ENCODE measurements at regions not wholly inside any gene's neighbourhood (a gene's known extent, or its start where the extent isn't known, plus 50 kb on each side); places are given as distances from the start of the nearest gene placed in this dataset.

DNA sequence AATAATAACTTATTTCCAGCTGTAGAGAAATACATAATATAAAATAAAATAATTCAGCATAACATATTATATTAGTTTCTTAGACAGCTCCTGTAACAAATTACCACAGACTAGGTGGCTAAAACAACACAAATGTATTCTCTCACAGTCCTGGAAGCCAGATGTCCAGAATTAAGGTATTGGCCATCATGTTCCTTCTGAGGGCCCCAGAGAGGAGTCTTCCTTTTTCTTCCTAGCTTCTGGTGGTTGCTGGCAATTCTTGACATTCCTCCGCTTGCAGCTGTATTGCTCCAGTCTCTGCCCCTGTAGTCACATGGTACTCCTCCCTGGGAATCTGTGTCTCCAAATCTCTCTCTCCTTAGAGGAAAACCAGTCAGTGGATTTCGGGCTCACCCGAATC, 146.8 kb downstream of the RBM43 start:
- TF ChIP-seq, protein P1, sequence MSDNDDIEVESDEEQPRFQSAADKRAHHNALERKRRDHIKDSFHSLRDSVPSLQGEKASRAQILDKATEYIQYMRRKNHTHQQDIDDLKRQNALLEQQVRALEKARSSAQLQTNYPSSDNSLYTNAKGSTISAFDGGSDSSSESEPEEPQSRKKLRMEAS (IDR thresholded peaks at IDR 0.05), result no peak
- TF ChIP-seq CREB1 (IDR thresholded peaks at IDR 0.05; ENCODE audit: low read depth), result no peak
- TF ChIP-seq, protein P2, sequence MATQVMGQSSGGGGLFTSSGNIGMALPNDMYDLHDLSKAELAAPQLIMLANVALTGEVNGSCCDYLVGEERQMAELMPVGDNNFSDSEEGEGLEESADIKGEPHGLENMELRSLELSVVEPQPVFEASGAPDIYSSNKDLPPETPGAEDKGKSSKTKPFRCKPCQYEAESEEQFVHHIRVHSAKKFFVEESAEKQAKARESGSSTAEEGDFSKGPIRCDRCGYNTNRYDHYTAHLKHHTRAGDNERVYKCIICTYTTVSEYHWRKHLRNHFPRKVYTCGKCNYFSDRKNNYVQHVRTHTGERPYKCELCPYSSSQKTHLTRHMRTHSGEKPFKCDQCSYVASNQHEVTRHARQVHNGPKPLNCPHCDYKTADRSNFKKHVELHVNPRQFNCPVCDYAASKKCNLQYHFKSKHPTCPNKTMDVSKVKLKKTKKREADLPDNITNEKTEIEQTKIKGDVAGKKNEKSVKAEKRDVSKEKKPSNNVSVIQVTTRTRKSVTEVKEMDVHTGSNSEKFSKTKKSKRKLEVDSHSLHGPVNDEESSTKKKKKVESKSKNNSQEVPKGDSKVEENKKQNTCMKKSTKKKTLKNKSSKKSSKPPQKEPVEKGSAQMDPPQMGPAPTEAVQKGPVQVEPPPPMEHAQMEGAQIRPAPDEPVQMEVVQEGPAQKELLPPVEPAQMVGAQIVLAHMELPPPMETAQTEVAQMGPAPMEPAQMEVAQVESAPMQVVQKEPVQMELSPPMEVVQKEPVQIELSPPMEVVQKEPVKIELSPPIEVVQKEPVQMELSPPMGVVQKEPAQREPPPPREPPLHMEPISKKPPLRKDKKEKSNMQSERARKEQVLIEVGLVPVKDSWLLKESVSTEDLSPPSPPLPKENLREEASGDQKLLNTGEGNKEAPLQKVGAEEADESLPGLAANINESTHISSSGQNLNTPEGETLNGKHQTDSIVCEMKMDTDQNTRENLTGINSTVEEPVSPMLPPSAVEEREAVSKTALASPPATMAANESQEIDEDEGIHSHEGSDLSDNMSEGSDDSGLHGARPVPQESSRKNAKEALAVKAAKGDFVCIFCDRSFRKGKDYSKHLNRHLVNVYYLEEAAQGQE (IDR thresholded peaks at IDR 0.05; ENCODE audit: low read depth), result no peak
- TF ChIP-seq NFIC (IDR thresholded peaks at IDR 0.05), result no peak
- no peak for TF ChIP-seq TAF1 (IDR thresholded peaks at IDR 0.05; ENCODE audit: low read depth)
- TF ChIP-seq EGR1 (IDR thresholded peaks at IDR 0.05), result no peak
- no peak for TF ChIP-seq CEBPB (IDR thresholded peaks at IDR 0.05)
- TF ChIP-seq RAD21 (IDR thresholded peaks at IDR 0.05; ENCODE audit: low read depth), result no peak
- no peak for TF ChIP-seq TCF12 (IDR thresholded peaks at IDR 0.05; ENCODE audit: low read depth)
- no peak for TF ChIP-seq ZBTB7A (IDR thresholded peaks at IDR 0.05; ENCODE audit: low read depth)
- TF ChIP-seq TEAD4 (IDR thresholded peaks at IDR 0.05), result no peak

DNA sequence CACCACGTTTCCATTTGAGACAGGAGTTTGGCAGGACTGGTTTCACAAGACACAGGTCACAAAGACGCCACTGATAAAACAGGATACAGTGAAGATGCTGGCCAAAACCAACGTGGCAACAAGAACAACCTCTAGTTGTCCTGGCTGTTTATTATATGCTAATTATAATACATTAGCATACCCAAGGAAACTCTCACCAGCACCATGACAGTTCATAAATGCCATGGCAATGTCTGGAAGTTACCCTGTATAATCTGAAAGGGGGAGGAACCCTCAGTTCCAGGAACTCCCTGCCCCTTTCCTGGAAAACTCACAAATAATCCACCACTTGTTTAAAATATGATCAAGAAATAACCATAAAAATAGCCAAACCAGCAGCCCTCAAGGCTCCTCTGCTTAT, 148.3 kb downstream of the RBM43 start:
- no peak for TF ChIP-seq YY1 (IDR thresholded peaks at IDR 0.05; ENCODE audit: low read depth)
- TF ChIP-seq TCF12 (IDR thresholded peaks at IDR 0.05; ENCODE audit: low read depth), result no peak
- TF ChIP-seq TAF1 (IDR thresholded peaks at IDR 0.05; ENCODE audit: low read depth), result no peak
- TF ChIP-seq, protein P1 (IDR thresholded peaks at IDR 0.05), result no peak
- TF ChIP-seq CREB1 (IDR thresholded peaks at IDR 0.05; ENCODE audit: low read depth), result no peak
- TF ChIP-seq, protein P2 (IDR thresholded peaks at IDR 0.05; ENCODE audit: low read depth), result no peak
- no peak for TF ChIP-seq ZBTB7A (IDR thresholded peaks at IDR 0.05; ENCODE audit: low read depth)
- no peak for TF ChIP-seq EGR1 (IDR thresholded peaks at IDR 0.05)
- TF ChIP-seq NFIC (IDR thresholded peaks at IDR 0.05), result no peak
- no peak for TF ChIP-seq FOXM1 (IDR thresholded peaks at IDR 0.05; ENCODE audit: borderline replicate concordance, low read depth)
- TF ChIP-seq RAD21 (IDR thresholded peaks at IDR 0.05; ENCODE audit: low read depth), result no peak
- TF ChIP-seq CEBPB (IDR thresholded peaks at IDR 0.05), result no peak
- TF ChIP-seq, protein P3, sequence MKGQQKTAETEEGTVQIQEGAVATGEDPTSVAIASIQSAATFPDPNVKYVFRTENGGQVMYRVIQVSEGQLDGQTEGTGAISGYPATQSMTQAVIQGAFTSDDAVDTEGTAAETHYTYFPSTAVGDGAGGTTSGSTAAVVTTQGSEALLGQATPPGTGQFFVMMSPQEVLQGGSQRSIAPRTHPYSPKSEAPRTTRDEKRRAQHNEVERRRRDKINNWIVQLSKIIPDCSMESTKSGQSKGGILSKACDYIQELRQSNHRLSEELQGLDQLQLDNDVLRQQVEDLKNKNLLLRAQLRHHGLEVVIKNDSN (IDR thresholded peaks at IDR 0.05), result no peak
- no peak for TF ChIP-seq TEAD4 (IDR thresholded peaks at IDR 0.05)
- TF ChIP-seq EP300 (IDR thresholded peaks at IDR 0.05; ENCODE audit: borderline replicate concordance), result no peak

DNA sequence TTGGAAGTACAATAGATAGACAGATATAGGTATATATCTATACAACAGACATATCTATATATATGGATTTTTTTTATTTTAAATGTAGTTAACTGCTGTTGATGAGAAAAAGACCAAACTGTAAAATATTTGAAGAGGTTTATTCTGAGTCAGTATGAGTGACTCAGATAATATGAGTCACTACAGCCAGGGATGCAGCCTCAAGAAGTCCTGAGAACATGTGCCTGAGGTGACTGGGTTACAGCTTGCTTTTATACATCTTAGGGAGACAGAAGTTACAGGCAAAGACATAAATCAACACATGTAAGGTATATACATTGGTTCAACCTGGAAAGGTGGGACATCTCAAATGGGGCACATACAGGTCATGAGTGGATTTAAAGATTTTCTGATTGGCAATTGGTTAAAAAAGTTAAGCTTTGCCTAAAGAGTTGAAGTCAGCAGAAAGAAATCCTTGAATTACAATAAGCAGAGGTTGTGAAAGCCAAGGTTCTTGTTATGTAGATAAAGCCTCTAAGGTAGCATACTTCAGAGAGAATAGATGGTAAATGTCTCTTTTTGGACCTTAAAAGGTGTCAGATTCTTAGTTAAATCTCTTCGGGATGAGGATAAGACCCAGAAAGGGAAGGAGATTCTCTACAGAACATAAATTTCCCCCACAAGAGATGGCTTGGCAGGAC, 149.9 kb downstream of the RBM43 start:
- no peak for TF ChIP-seq TAF1 (IDR thresholded peaks at IDR 0.05; ENCODE audit: low read depth)
- no peak for TF ChIP-seq FOXM1 (IDR thresholded peaks at IDR 0.05; ENCODE audit: borderline replicate concordance, low read depth)
- TF ChIP-seq CEBPB (IDR thresholded peaks at IDR 0.05), result no peak
- TF ChIP-seq ZBTB7A (IDR thresholded peaks at IDR 0.05; ENCODE audit: low read depth), result no peak

DNA sequence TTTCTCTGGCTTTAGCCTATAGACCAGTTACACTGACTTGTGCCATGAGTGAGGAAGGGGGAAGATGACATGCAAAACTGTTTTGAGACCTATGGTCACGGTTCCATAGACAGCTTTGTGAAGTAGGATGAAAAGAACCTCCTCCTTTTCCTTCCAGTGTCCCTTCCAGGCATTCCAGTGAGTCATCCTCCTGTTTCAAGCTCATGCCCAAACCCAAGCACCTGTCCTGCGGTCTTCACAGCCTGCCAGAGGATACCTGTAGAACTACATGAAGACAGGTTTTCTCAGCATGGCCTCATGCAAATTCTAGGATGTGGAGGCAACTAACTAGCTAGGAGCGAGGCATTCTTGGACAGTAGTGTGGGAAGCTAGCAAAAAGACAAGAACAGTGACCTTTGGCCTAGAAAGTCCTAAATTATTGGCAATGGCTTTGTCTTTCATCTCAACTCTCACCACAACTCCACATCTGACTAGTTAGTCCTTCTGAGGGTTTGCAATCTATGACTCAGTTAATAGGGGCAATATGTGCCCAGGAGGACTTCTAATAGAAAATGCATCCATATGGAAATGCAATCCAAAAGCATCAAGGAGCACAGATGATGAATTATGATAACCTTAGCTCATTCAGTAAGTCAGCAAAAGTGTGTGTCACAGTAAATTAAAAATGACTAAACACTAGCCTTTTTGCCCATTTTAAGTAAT, 154.7 kb downstream of the RBM43 start:
- TF ChIP-seq, protein P2 (IDR thresholded peaks at IDR 0.05; ENCODE audit: low read depth), result no peak
- TF ChIP-seq, protein P1 (IDR thresholded peaks at IDR 0.05), result no peak
- TF ChIP-seq NFIC (IDR thresholded peaks at IDR 0.05) (no peak), CREB1 (IDR thresholded peaks at IDR 0.05; ENCODE audit: low read depth) (no peak), TAF1 (IDR thresholded peaks at IDR 0.05; ENCODE audit: low read depth) (no peak), YY1 (IDR thresholded peaks at IDR 0.05; ENCODE audit: low read depth) (no peak), TEAD4 (IDR thresholded peaks at IDR 0.05) (no peak), CEBPB (IDR thresholded peaks at IDR 0.05) (no peak), TCF12 (IDR thresholded peaks at IDR 0.05; ENCODE audit: low read depth) (no peak), FOXM1 (IDR thresholded peaks at IDR 0.05; ENCODE audit: borderline replicate concordance, low read depth) (no peak), EP300 (IDR thresholded peaks at IDR 0.05; ENCODE audit: borderline replicate concordance) (no peak), RAD21 (IDR thresholded peaks at IDR 0.05; ENCODE audit: low read depth) (no peak), EGR1 (IDR thresholded peaks at IDR 0.05) (no peak), ZBTB7A (IDR thresholded peaks at IDR 0.05; ENCODE audit: low read depth) (no peak)
- TF ChIP-seq, protein P3 (IDR thresholded peaks at IDR 0.05), result no peak
